Neutrophil (primary cell): ENCODE measurements at regions not wholly inside any gene's neighbourhood (a gene's known extent, or its start where the extent isn't known, plus 50 kb on each side); places are given as distances from the start of the nearest gene placed in this dataset.
"Not testable (repeated sequence)": the region's sequence is repeated elsewhere in the genome, so short reads cannot be mapped to it uniquely, and the experiment has no call there.

ENCODE experiments used
- H3K27ac ChIP-seq: fragments of 200-600 bp; sonication (generic); 2 replicates; pipeline ENCODE4 v1.5.1; 2016; ENCODE audit warnings: mild to moderate bottlenecking, moderate library complexity
- H3K27me3 ChIP-seq: fragments of 200-600 bp; sonication (generic); 2 replicates; pipeline ENCODE4 v1.6.0; 2016; ENCODE audit warnings: mild to moderate bottlenecking
- H3K36me3 ChIP-seq: fragments of 200-600 bp; sonication (generic); 2 replicates; pipeline ENCODE4 v1.5.1; 2017
- H3K4me1 ChIP-seq, 2 experiments: fragments of 200-600 bp in 1 of 2; sonication (generic) in 1 of 2; 1 replicate in 1 of 2; 2 replicates in 1 of 2; pipeline versions ENCODE4 v1.5.1 to v1.6.1; 2013 to 2016; ENCODE audit warnings: low read depth in 1 of 2, low read length in 1 of 2, mild to moderate bottlenecking in 1 of 2, moderate library complexity in 1 of 2; ENCODE audit not compliant: control insufficient read depth in 1 of 2, insufficient read depth in 1 of 2
- H3K4me3 ChIP-seq, 2 experiments: fragments of 200-600 bp in 1 of 2; sonication (generic) in 1 of 2; 1 replicate in 1 of 2; 2 replicates in 1 of 2; pipeline ENCODE4 v1.5.1; 2013 to 2016; ENCODE audit warnings: low read depth in 1 of 2, low read length in 1 of 2, mild to moderate bottlenecking in 1 of 2, moderate library complexity in 1 of 2
- H3K9me3 ChIP-seq: fragments of 200-600 bp; sonication (generic); 2 replicates; pipeline ENCODE4 v1.5.1; 2016
- TF ChIP-seq, protein P1 (sequence below): fragments of 200-600 bp; sonication (generic); IDR thresholded peaks from 2 replicates; pipeline ENCODE4 v1.5.1; 2016; ENCODE audit warnings: antibody characterized with exemption

DNA sequence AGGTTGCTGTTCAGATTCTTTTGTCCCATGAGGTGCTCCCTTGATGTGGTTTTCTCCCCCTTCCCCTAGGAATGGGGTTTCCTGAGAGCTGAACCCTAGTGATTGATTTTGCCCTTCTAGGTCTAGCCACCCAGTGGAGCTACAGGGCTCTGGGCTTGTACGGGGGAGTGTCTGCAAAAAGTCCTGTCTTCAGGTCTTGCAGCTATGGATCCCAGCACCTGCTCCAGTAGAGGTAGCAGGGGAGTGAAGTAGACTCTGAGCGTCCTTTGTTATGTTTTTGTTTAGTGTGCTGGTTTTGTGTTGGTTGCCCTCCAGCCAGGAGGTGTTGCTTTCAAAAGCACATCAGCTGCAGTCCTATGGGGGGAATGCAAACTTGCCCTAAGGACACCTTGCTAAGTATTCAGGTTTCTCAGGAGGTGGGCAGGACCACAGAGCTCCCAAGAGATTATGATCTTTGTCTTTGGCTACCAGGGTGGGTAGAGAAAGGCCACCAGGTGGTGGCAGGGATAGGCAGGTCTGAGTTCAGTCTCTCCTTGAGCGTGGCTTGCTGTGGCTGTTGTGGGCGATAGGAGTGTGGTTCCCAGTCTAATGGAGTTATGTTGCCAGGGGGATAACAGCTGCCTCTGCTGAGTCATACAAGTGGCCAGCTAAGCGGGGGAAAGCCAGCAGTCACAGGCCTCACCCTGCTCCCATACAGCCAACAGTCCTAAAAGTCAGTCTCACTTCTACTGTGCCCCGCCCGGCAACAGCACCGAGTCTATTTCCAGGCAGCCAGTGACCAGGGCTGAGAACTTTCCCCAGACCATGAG is 92.4 kb upstream of the JCAD start:
- Histone ChIP-seq H3K36me3 (no peaks in the 10 kb centered on the region), H3K27ac (no peak overlapping the region), H3K9me3 (no peaks in the 10 kb centered on the region), H3K27me3 (no peaks in the 10 kb centered on the region), H3K4me1 (no peaks in the 10 kb centered on the region), H3K4me3 (no peak overlapping the region)
- TF ChIP-seq, protein P1, sequence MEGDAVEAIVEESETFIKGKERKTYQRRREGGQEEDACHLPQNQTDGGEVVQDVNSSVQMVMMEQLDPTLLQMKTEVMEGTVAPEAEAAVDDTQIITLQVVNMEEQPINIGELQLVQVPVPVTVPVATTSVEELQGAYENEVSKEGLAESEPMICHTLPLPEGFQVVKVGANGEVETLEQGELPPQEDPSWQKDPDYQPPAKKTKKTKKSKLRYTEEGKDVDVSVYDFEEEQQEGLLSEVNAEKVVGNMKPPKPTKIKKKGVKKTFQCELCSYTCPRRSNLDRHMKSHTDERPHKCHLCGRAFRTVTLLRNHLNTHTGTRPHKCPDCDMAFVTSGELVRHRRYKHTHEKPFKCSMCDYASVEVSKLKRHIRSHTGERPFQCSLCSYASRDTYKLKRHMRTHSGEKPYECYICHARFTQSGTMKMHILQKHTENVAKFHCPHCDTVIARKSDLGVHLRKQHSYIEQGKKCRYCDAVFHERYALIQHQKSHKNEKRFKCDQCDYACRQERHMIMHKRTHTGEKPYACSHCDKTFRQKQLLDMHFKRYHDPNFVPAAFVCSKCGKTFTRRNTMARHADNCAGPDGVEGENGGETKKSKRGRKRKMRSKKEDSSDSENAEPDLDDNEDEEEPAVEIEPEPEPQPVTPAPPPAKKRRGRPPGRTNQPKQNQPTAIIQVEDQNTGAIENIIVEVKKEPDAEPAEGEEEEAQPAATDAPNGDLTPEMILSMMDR, result no peak

DNA sequence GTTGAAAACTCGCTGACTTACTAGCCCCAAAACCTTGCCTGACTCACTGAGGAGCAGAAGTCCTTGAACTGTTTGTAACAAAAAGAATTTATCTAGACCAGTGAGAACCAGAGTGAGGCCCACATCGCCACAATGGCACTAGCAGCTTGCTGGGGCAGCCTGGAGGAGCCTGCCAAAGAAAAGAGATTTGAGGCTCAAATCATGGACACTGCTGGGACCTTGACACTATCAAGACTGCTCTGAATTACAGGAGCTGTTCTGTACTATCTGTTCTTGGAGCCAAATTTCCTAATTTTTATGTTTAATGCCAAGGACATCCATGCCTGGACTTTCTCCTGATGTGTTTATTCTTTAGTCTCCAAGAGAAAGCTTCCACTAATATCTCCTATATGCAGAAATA is 82.0 kb upstream of the JCAD start:
- TF ChIP-seq, protein P1, result no peak
- H3K4me3 ChIP-seq, result no peak overlapping the region
- H3K9me3 ChIP-seq, result no peaks in the 10 kb centered on the region
- H3K27me3 ChIP-seq, result no peaks in the 10 kb centered on the region
- H3K27ac ChIP-seq, result no peak overlapping the region
- no peaks in the 10 kb centered on the region for H3K36me3 ChIP-seq
- no peaks in the 10 kb centered on the region for H3K4me1 ChIP-seq

DNA sequence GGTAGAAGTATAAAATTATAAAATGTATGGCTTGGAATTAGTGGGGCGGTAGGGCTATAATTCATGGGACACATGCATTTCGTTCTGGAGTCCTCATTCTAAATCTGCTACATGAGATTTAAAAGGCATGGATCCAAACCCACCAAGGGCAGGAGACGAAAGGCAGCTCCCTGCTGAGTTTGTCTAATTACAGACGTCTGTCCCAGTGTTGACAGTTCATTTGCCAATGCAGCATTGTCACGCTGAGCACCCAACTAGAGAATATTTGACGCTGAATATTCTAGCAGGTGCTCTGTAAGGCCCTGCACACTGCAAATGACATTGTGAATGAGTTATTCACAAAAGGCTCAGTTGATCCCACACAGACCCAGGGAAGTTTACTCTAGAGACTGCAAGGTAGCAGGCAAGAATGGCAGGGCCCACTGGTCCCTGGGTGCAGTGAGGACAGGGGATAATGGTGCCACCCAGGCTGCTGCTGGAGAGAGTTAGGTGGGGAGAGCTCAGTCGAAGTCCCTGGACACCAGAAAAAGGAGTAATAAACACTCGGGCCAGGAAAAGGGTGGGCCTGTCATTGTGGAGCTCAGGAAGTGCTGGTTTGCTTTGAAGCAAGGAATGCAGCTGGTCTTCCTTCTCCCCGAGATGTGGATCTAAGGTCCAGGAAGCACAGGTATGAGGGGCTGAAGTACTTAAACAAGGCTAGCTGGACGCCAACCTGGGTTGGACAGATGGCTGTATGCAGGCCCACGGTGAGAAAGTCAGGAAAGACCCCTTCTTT is 75.0 kb upstream of the JCAD start:
- Histone ChIP-seq H3K4me1 (no peaks in the 10 kb centered on the region), H3K9me3 (no peaks in the 10 kb centered on the region), H3K27me3 (no peaks in the 10 kb centered on the region), H3K36me3 (no peaks in the 10 kb centered on the region), H3K27ac (no peak overlapping the region), H3K4me3 (no peak overlapping the region)
- TF ChIP-seq, protein P1, result no peak

DNA sequence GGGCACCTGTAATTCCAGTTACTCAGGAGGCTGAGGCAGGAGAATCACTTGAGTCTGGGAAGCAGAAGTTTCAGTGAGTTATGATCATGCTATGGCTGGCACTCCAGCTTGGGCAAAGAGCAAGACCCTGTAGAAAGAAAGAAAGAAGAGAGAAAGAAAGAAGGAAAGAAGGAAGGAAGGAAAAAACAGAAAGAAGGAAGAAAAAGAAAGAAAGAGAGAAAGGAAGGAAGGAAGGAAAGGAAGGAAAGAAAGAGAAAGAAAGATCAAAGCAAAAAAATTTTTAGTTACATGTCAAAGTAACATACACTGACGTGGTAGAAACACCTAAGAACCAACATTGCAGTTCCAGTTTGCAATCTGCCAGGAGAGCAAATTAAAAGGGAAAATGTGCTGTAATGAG is 73.8 kb upstream of the JCAD start:
- H3K9me3 ChIP-seq, result no peaks in the 10 kb centered on the region
- no peak overlapping the region for H3K4me3 ChIP-seq
- no peaks in the 10 kb centered on the region for H3K36me3 ChIP-seq
- no peaks in the 10 kb centered on the region for H3K4me1 ChIP-seq
- no peaks in the 10 kb centered on the region for H3K27me3 ChIP-seq
- H3K27ac ChIP-seq, result no peak overlapping the region
- TF ChIP-seq, protein P1, result no peak

DNA sequence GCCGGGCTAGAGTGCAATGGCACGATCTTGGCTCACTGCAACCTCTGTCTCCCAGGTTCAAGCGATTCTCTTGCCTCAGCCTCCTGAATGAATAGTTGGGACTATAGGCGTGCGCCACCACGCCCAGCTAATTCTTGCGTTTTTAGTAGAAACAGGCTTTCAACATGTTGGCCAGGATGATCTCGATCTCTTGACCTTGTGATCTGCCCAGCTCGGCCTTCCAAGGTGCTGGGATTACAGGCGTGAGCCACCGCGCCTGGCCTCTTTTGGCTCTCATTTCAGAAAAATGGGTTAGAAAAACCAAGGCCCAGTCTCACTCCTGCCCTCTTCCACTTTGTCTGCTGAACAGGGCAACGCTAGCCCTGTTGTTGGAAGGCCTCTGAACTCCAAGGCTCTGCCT is 72.0 kb upstream of the JCAD start:
- not testable (repeated sequence) for H3K27me3 ChIP-seq, H3K36me3 ChIP-seq, H3K27ac ChIP-seq, H3K9me3 ChIP-seq, H3K4me3 ChIP-seq, H3K4me1 ChIP-seq

DNA sequence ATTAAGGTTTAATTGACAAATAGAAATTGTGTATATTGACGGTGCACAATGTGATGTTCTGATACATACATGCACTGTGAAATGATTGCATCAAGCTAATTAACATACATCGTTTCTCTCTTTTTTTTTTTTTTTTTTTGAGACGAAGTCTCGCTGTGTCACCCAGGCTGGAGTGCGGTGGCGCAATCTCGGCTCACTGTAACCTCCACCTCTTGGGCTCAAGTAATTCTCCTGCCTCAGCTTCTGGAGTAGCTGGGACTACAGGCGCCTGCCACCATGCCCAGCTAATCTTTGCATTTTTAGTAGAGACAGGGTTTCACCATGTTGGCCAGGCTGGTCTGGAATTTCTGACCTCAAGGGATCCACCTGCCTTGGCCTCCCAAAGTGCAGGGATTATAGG is 69.9 kb upstream of the JCAD start:
- H3K9me3 ChIP-seq, H3K4me1 ChIP-seq, H3K4me3 ChIP-seq: not testable (repeated sequence)

More for the DNA sequence above, 69.9 kb upstream of the JCAD start:
- H3K27ac ChIP-seq, H3K36me3 ChIP-seq, H3K27me3 ChIP-seq: not testable (repeated sequence)
